ENCODE measurements at regions not wholly inside any gene's neighbourhood (a gene's known extent, or its start where the extent isn't known, plus 50 kb on each side); places are given as distances from the start of the nearest gene placed in this dataset.
A peak's percentile ranks its signal among the peaks of the same experiment; 100 is the strongest.

DNA sequence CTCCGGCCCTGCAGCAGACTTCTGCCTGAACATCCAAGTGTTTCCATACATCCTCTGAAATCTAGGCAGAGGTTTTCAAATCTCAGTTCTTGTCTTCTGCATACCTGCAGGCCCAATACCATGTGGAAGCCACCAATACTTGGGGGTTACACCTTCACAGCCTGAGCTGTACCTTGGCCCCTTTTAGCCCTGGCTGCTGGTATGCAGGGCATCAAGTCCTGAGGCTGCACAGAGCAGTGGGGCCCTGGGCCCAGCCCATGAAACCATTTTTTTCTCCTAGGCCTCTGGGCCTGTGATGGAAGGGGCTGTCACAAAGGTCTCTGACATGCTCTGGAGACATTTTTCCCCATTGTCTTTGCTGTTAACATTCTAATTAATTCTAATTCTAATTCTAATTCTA lies 680.6 kb downstream of the ELAVL2 start:
- Mint-ChIP-seq H3K36me3 (no peaks in the 10 kb centered on the region), H3K27me3 (no peaks in the 10 kb centered on the region), H3K9me3 (no peaks in the 10 kb centered on the region), H3K27ac (no peak overlapping the region), H3K4me3 (no peak overlapping the region), H3K4me1 (ENCODE audit: unreplicated experiment) (no peaks in the 10 kb centered on the region)
- DNase-seq (ENCODE audit: extremely low spot score, unreplicated experiment) = no peak
- TF ChIP-seq, protein P1, sequence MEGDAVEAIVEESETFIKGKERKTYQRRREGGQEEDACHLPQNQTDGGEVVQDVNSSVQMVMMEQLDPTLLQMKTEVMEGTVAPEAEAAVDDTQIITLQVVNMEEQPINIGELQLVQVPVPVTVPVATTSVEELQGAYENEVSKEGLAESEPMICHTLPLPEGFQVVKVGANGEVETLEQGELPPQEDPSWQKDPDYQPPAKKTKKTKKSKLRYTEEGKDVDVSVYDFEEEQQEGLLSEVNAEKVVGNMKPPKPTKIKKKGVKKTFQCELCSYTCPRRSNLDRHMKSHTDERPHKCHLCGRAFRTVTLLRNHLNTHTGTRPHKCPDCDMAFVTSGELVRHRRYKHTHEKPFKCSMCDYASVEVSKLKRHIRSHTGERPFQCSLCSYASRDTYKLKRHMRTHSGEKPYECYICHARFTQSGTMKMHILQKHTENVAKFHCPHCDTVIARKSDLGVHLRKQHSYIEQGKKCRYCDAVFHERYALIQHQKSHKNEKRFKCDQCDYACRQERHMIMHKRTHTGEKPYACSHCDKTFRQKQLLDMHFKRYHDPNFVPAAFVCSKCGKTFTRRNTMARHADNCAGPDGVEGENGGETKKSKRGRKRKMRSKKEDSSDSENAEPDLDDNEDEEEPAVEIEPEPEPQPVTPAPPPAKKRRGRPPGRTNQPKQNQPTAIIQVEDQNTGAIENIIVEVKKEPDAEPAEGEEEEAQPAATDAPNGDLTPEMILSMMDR (conservative IDR thresholded peaks at IDR 0.05) = no peak

DNA sequence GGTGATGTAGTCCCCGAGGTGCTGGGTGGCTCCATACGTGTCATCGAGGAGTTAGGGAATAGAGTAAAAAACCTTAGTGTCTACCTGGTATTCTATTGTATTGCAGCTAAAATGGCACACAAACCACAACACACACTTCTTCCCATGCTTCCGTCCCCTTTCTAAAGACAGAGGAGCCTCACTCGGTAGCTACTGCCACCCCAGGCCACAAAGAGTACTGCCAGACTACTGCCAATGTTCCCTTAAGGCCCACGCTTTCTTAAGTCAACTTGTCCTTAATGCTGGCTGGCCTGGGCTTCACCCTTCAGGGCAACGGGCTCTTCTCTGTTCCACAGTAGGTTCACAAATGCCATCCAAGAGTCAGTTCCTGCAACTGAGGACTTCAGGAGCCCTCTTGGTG lies 673.0 kb downstream of the ELAVL2 start:
- Mint-ChIP-seq H3K27ac (no peak overlapping the region), H3K9me3 (no peaks in the 10 kb centered on the region), H3K4me1 (ENCODE audit: unreplicated experiment) (no peaks in the 10 kb centered on the region), H3K36me3 (no peaks in the 10 kb centered on the region), H3K4me3 (no peak overlapping the region), H3K27me3 (no peaks in the 10 kb centered on the region)
- TF ChIP-seq, protein P1 (conservative IDR thresholded peaks at IDR 0.05) = peak; percentile 22
- DNase-seq (ENCODE audit: extremely low spot score, unreplicated experiment) = no peak

GRCh38 chr9:23160491-23160890 lies 665.5 kb downstream of the ELAVL2 start:
- no peak overlapping the region for H3K27ac Mint-ChIP-seq
- TF ChIP-seq, protein P1 (conservative IDR thresholded peaks at IDR 0.05) = no peak
- no peak overlapping the region for H3K4me3 Mint-ChIP-seq
- no peaks in the 10 kb centered on the region for H3K36me3 Mint-ChIP-seq
- no peak for DNase-seq (ENCODE audit: extremely low spot score, unreplicated experiment)
- H3K27me3 Mint-ChIP-seq = no peaks in the 10 kb centered on the region
- no peaks in the 10 kb centered on the region for H3K4me1 Mint-ChIP-seq (ENCODE audit: unreplicated experiment)
- H3K9me3 Mint-ChIP-seq = no peaks in the 10 kb centered on the region

DNA sequence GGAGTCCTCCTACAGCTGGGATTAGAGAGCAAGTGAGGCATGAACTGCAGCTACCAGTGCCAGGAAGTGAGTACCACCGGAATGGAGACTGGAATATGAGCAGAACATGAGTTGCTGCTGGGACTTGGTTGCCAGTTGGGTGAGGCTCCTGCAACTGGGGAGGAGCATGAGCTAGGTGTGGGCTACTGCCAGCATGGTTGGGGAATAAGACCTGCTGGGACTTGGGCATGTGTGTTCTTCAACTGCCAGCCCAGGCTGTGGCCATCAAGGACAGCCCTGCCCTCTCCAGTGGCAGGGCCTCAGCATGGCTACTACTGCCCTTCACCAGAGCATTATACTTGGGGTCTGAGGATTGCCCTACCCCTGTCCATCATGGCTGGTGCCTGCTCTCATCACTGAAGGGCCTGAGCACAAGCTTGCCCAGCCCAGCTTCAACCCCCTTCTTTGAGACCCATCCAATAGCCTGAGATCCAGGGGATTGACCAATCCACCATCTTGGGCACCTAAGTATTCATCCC lies 665.0 kb downstream of the ELAVL2 start:
- H3K36me3 Mint-ChIP-seq = no peaks in the 10 kb centered on the region

DNA sequence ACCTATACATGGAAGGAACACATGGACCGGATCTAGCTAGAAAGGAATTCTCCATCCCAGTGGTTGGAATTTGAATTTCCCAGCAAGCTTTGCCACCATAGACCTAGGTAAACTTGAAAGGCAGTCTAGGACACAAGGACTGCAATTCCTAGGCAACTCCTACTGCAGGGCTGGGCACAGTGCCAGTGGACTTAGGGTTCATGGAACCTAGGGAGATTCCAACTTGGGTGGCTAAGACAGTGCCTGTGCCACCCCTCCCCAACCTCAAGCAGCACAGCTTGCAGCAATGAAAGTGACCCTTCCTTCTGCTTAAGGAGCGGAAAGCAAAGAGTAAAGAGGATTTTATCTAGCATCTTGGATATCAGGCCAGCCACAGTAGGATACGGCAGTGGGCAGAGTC lies 663.3 kb downstream of the ELAVL2 start:
- no peak for DNase-seq (ENCODE audit: extremely low spot score, unreplicated experiment)
- H3K4me1 Mint-ChIP-seq (ENCODE audit: unreplicated experiment) = no peaks in the 10 kb centered on the region
- no peaks in the 10 kb centered on the region for H3K36me3 Mint-ChIP-seq
- H3K27ac Mint-ChIP-seq = no peak overlapping the region
- no peaks in the 10 kb centered on the region for H3K9me3 Mint-ChIP-seq
- H3K27me3 Mint-ChIP-seq = no peaks in the 10 kb centered on the region
- TF ChIP-seq, protein P1 (conservative IDR thresholded peaks at IDR 0.05) = no peak
- no peak overlapping the region for H3K4me3 Mint-ChIP-seq

More for the DNA sequence above, 665.0 kb downstream of the ELAVL2 start:
- Mint-ChIP-seq H3K4me1 (ENCODE audit: unreplicated experiment) (no peaks in the 10 kb centered on the region), H3K27ac (no peak overlapping the region), H3K4me3 (no peak overlapping the region), H3K9me3 (no peaks in the 10 kb centered on the region), H3K27me3 (no peaks in the 10 kb centered on the region)
- TF ChIP-seq, protein P1 (conservative IDR thresholded peaks at IDR 0.05) = no peak
- DNase-seq (ENCODE audit: extremely low spot score, unreplicated experiment) = no peak

DNA sequence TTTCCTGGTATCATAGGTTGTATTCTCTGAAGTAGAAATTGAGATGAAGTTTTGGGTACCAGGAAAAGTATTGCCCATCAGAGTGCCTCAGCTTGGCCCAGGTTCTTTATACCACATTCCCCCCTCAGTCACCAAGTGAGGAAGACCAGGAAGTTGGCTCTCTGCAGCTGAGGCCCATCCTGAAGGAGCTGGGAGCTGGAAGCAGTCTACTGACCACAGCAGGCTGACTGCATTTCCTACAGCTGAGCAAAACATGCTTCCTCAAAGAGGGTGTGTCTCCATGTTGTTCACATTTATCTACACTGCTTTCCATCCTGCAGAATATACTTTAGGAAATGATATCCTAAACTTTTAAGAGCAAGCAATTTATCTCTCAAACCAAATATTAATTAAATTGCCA lies 654.6 kb downstream of the ELAVL2 start:
- no peak overlapping the region for H3K27ac Mint-ChIP-seq
- TF ChIP-seq, protein P1 (conservative IDR thresholded peaks at IDR 0.05) = no peak
- H3K9me3 Mint-ChIP-seq = no peaks in the 10 kb centered on the region
- H3K4me3 Mint-ChIP-seq = no peak overlapping the region
- no peak for DNase-seq (ENCODE audit: extremely low spot score, unreplicated experiment)
- no peaks in the 10 kb centered on the region for H3K36me3 Mint-ChIP-seq
- H3K27me3 Mint-ChIP-seq = no peaks in the 10 kb centered on the region
- no peaks in the 10 kb centered on the region for H3K4me1 Mint-ChIP-seq (ENCODE audit: unreplicated experiment)

Data from type B pancreatic cell (in vitro differentiated cells).